ENCODE measurements at regions not wholly inside any gene's neighbourhood (a gene's known extent, or its start where the extent isn't known, plus 50 kb on each side); places are given as distances from the start of the nearest gene placed in this dataset.

DNA sequence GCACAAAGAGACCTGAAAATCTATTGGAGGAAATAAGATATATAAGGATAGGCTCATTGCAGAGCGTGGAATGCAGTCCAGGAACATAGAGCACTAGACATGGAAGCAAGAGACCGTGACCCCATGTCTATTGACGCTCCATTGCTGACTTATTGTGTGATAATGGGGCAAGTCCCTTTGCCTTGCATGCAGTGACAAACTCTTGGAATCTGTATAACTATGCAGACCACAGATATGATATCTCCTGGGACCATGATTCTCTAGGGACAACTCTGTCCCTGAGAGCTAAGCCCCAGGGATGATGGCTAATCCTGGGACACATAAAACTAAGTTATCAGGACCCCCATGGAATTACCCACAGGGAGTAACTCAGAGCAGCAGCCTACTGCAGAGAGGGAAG lies 73.1 kb upstream of the PRDX6 start:
- Mint-ChIP-seq H3K27me3 (ENCODE audit: low read depth) (no peaks in the 10 kb centered on the region; the same call in 1 of the 2 replicates), H3K9me3 (peaks cover 19% of the 10 kb centered on the region), H3K27ac (no peak overlapping the region), H3K4me3 (no peak overlapping the region), H3K36me3 (peaks cover 4% of the 10 kb centered on the region; the same call in 1 of the 2 replicates), H3K4me1 (peaks cover 35% of the 10 kb centered on the region)
- no peak for ATAC-seq
- TF ChIP-seq, protein P1, sequence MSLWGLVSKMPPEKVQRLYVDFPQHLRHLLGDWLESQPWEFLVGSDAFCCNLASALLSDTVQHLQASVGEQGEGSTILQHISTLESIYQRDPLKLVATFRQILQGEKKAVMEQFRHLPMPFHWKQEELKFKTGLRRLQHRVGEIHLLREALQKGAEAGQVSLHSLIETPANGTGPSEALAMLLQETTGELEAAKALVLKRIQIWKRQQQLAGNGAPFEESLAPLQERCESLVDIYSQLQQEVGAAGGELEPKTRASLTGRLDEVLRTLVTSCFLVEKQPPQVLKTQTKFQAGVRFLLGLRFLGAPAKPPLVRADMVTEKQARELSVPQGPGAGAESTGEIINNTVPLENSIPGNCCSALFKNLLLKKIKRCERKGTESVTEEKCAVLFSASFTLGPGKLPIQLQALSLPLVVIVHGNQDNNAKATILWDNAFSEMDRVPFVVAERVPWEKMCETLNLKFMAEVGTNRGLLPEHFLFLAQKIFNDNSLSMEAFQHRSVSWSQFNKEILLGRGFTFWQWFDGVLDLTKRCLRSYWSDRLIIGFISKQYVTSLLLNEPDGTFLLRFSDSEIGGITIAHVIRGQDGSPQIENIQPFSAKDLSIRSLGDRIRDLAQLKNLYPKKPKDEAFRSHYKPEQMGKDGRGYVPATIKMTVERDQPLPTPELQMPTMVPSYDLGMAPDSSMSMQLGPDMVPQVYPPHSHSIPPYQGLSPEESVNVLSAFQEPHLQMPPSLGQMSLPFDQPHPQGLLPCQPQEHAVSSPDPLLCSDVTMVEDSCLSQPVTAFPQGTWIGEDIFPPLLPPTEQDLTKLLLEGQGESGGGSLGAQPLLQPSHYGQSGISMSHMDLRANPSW (CRISPR knock-in tag; conservative IDR thresholded peaks at IDR 0.05; ENCODE audit: low read depth), result no peak
- no peak for TF ChIP-seq ZNF671 (CRISPR knock-in tag; IDR thresholded peaks at IDR 0.05)
- TF ChIP-seq, protein P2, sequence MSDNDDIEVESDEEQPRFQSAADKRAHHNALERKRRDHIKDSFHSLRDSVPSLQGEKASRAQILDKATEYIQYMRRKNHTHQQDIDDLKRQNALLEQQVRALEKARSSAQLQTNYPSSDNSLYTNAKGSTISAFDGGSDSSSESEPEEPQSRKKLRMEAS (CRISPR knock-in tag; IDR thresholded peaks at IDR 0.05), result no peak
- TF ChIP-seq, protein P3, sequence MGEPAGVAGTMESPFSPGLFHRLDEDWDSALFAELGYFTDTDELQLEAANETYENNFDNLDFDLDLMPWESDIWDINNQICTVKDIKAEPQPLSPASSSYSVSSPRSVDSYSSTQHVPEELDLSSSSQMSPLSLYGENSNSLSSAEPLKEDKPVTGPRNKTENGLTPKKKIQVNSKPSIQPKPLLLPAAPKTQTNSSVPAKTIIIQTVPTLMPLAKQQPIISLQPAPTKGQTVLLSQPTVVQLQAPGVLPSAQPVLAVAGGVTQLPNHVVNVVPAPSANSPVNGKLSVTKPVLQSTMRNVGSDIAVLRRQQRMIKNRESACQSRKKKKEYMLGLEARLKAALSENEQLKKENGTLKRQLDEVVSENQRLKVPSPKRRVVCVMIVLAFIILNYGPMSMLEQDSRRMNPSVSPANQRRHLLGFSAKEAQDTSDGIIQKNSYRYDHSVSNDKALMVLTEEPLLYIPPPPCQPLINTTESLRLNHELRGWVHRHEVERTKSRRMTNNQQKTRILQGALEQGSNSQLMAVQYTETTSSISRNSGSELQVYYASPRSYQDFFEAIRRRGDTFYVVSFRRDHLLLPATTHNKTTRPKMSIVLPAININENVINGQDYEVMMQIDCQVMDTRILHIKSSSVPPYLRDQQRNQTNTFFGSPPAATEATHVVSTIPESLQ (CRISPR knock-in tag; IDR thresholded peaks at IDR 0.05), result no peak
- TF ChIP-seq HMGA2 (CRISPR knock-in tag; IDR thresholded peaks at IDR 0.05), result no peak
- TF ChIP-seq, protein P4, sequence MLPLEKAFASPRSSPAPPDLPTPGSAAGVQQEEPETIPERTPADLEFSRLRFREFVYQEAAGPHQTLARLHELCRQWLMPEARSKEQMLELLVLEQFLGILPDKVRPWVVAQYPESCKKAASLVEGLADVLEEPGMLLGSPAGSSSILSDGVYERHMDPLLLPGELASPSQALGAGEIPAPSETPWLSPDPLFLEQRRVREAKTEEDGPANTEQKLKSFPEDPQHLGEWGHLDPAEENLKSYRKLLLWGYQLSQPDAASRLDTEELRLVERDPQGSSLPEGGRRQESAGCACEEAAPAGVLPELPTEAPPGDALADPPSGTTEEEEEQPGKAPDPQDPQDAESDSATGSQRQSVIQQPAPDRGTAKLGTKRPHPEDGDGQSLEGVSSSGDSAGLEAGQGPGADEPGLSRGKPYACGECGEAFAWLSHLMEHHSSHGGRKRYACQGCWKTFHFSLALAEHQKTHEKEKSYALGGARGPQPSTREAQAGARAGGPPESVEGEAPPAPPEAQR (CRISPR knock-in tag; IDR thresholded peaks at IDR 0.05), result no peak
- no peak for TF ChIP-seq GABPB1 (CRISPR knock-in tag; IDR thresholded peaks at IDR 0.05)
- no peak for TF ChIP-seq ZNF121 (CRISPR knock-in tag; IDR thresholded peaks at IDR 0.05)
- TF ChIP-seq, protein P5, sequence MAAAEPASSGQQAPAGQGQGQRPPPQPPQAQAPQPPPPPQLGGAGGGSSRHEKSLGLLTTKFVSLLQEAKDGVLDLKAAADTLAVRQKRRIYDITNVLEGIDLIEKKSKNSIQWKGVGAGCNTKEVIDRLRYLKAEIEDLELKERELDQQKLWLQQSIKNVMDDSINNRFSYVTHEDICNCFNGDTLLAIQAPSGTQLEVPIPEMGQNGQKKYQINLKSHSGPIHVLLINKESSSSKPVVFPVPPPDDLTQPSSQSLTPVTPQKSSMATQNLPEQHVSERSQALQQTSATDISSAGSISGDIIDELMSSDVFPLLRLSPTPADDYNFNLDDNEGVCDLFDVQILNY (CRISPR knock-in tag; IDR thresholded peaks at IDR 0.05), result no peak
- no peak for TF ChIP-seq MXD4 (CRISPR knock-in tag; IDR thresholded peaks at IDR 0.05; ENCODE audit: borderline replicate concordance)
- TF ChIP-seq, protein P6, sequence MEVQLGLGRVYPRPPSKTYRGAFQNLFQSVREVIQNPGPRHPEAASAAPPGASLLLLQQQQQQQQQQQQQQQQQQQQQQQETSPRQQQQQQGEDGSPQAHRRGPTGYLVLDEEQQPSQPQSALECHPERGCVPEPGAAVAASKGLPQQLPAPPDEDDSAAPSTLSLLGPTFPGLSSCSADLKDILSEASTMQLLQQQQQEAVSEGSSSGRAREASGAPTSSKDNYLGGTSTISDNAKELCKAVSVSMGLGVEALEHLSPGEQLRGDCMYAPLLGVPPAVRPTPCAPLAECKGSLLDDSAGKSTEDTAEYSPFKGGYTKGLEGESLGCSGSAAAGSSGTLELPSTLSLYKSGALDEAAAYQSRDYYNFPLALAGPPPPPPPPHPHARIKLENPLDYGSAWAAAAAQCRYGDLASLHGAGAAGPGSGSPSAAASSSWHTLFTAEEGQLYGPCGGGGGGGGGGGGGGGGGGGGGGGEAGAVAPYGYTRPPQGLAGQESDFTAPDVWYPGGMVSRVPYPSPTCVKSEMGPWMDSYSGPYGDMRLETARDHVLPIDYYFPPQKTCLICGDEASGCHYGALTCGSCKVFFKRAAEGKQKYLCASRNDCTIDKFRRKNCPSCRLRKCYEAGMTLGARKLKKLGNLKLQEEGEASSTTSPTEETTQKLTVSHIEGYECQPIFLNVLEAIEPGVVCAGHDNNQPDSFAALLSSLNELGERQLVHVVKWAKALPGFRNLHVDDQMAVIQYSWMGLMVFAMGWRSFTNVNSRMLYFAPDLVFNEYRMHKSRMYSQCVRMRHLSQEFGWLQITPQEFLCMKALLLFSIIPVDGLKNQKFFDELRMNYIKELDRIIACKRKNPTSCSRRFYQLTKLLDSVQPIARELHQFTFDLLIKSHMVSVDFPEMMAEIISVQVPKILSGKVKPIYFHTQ (CRISPR knock-in tag; IDR thresholded peaks at IDR 0.05), result no peak
- ChIA-PET CTCF (no interaction called here), POLR2A (no interaction called here)
- DNase-seq (ENCODE audit: low spot score), result no peak

DNA sequence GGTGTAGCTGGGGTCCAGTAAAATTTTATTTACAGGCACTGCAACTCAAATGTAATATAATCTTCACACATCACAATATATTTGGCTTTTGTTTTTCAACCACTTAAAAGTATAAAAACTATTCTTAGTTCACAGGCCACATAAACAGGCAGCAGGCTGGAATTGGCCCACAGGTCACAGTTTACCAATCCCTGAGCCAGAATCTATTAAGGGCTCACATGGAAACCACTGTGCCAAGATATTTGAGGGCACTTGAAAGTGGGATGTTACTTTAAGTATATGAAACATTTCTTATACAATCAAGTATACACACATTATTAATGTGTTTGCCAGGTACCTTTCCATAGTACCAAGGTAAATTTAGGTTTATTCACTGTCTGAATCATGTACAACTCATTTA lies 71.9 kb upstream of the PRDX6 start:
- ChIA-PET CTCF (no interaction called here), POLR2A (no interaction called here)
- Mint-ChIP-seq H3K27me3 (ENCODE audit: low read depth) (no peaks in the 10 kb centered on the region; the same call in 1 of the 2 replicates), H3K27ac (no peak overlapping the region), H3K9me3 (peaks cover 9% of the 10 kb centered on the region; the same call in 1 of the 2 replicates), H3K4me3 (no peak overlapping the region), H3K36me3 (no peaks in the 10 kb centered on the region), H3K4me1 (peaks cover 23% of the 10 kb centered on the region)
- ATAC-seq, result no peak
- no peak for DNase-seq (ENCODE audit: low spot score)
- TF ChIP-seq, protein P7, sequence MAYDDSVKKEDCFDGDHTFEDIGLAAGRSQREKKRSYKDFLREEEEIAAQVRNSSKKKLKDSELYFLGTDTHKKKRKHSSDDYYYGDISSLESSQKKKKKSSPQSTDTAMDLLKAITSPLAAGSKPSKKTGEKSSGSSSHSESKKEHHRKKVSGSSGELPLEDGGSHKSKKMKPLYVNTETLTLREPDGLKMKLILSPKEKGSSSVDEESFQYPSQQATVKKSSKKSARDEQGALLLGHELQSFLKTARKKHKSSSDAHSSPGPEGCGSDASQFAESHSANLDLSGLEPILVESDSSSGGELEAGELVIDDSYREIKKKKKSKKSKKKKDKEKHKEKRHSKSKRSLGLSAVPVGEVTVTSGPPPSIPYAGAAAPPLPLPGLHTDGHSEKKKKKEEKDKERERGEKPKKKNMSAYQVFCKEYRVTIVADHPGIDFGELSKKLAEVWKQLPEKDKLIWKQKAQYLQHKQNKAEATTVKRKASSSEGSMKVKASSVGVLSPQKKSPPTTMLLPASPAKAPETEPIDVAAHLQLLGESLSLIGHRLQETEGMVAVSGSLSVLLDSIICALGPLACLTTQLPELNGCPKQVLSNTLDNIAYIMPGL (CRISPR knock-in tag; IDR thresholded peaks at IDR 0.05), result no peak
- TF ChIP-seq NFYB (CRISPR knock-in tag; conservative IDR thresholded peaks at IDR 0.05; ENCODE audit: low read depth) (no peak), ZNF263 (CRISPR knock-in tag; IDR thresholded peaks at IDR 0.05; ENCODE audit: low read depth) (no peak), CREB1 (CRISPR knock-in tag; IDR thresholded peaks at IDR 0.05) (no peak), SP1 (CRISPR knock-in tag; conservative IDR thresholded peaks at IDR 0.05) (no peak), ZNF396 (CRISPR knock-in tag; IDR thresholded peaks at IDR 0.05; ENCODE audit: borderline replicate concordance) (no peak), SMAD3 (CRISPR knock-in tag; IDR thresholded peaks at IDR 0.05; ENCODE audit: borderline replicate concordance) (no peak), ZNF219 (CRISPR knock-in tag; IDR thresholded peaks at IDR 0.05; ENCODE audit: borderline replicate concordance) (no peak), FOXK1 (CRISPR knock-in tag; IDR thresholded peaks at IDR 0.05) (no peak), GABPB1 (CRISPR knock-in tag; IDR thresholded peaks at IDR 0.05) (no peak)
- TF ChIP-seq, protein P8, sequence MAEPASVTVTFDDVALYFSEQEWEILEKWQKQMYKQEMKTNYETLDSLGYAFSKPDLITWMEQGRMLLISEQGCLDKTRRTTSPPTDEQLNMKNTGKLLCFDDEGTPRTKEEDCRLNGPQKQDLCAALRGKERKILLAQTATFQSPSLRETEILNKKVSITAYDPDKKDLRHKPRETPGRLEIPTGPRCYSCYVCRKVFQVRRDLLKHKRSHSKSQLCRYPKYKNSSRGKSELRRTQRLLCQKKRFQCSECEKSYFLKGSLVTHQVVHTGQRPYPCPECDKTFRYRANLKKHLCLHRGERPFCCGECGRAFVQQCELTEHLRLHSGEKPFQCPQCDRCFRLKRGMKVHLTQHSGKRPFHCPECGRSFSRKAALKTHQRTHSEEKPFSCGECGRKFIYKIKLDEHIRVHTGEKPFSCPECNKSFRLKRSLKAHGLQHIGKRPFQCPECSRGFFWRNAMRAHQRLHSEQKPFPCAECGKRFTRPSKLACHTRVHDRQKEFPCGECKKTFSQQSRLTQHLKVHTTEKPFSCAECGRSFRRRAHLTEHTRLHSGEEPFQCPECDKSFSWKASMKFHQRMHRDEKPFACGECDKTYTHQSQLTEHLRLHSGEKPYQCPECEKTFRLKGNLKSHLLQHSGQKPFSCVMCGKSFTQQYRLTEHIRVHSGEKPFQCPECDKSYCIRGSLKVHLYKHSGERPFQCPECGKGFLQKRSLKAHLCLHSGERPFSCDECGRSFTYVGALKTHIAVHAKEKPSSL (CRISPR knock-in tag; conservative IDR thresholded peaks at IDR 0.05), result no peak

All from WTC11 (cell line).